Neural progenitor cell (in vitro differentiated cells): ENCODE measurements at regions not wholly inside any gene's neighbourhood (a gene's known extent, or its start where the extent isn't known, plus 50 kb on each side); places are given as distances from the start of the nearest gene placed in this dataset.

Experiments used
- DNase-seq: peaks from one replicate; pipeline ENCODE4 v3.0.0-alpha.2; 2016; ENCODE audit warnings: low spot score
- H2AFZ ChIP-seq: fragments of 200-600 bp; sonication (generic); replicated peaks from 2 replicates; pipeline ENCODE4 v1.6.1; 2016; ENCODE audit warnings: antibody characterized with exemption
- H3F3A ChIP-seq: fragments of 200-600 bp; sonication (generic); 2 replicates; pipeline ENCODE4 v1.6.1; 2016; ENCODE audit warnings: antibody characterized with exemption, low read depth
- H3K27ac ChIP-seq: fragments of 200-600 bp; sonication (generic); 2 replicates; pipeline ENCODE4 v1.5.1; 2016; ENCODE audit warnings: mild to moderate bottlenecking
- H3K27me3 ChIP-seq: fragments of 200-600 bp; sonication (generic); 2 replicates; pipeline ENCODE4 v1.6.1; 2016; ENCODE audit warnings: mild to moderate bottlenecking, moderate library complexity
- H3K36me3 ChIP-seq: fragments of 200-600 bp; sonication (generic); 2 replicates; pipeline ENCODE4 v1.5.1; 2016
- H3K4me1 ChIP-seq: fragments of 200-600 bp; sonication (generic); 2 replicates; pipeline ENCODE4 v1.6.1; 2016; ENCODE audit warnings: mixed run types
- H3K4me2 ChIP-seq: fragments of 200-600 bp; sonication (generic); 2 replicates; pipeline ENCODE4 v1.6.1; 2016
- H3K4me3 ChIP-seq: fragments of 200-600 bp; sonication (generic); 2 replicates; pipeline ENCODE4 v1.5.1; 2016
- H3K79me2 ChIP-seq: fragments of 200-600 bp; sonication (generic); 2 replicates; pipeline ENCODE4 v1.6.1; 2016; ENCODE audit warnings: low read depth
- H3K9ac ChIP-seq: fragments of 200-600 bp; sonication (generic); 2 replicates; pipeline ENCODE4 v1.6.1; 2016
- H3K9me3 ChIP-seq: fragments of 200-600 bp; sonication (generic); 2 replicates; pipeline ENCODE4 v1.5.1; 2016; ENCODE audit warnings: low read depth
- H4K20me1 ChIP-seq: fragments of 200-600 bp; sonication (generic); 2 replicates; pipeline ENCODE4 v1.6.1; 2016; ENCODE audit warnings: low read depth
- H3K27ac Mint-ChIP-seq: 3 replicates; pipeline ENCODE4 v1.8.0; 2021; ENCODE audit warnings: mixed read lengths
- H3K27me3 Mint-ChIP-seq: 2 replicates; pipeline ENCODE4 v1.8.0; 2022; ENCODE audit warnings: low read depth, mild to moderate bottlenecking, inconsistent platforms, moderate library complexity, mixed read lengths; ENCODE audit not compliant: insufficient read depth
- H3K36me3 Mint-ChIP-seq: 3 replicates; pipeline ENCODE4 v1.8.0; 2021; ENCODE audit warnings: mixed read lengths
- H3K4me1 Mint-ChIP-seq: 3 replicates; pipeline ENCODE4 v1.8.0; 2021; ENCODE audit warnings: mixed read lengths
- H3K4me3 Mint-ChIP-seq: 3 replicates; pipeline ENCODE4 v1.8.0; 2021; ENCODE audit warnings: mild to moderate bottlenecking, moderate library complexity, mixed read lengths
- H3K9me3 Mint-ChIP-seq: 3 replicates; pipeline ENCODE4 v1.8.0; 2020; ENCODE audit warnings: mixed read lengths
- EZH2 ChIP-seq: fragments of 200-600 bp; sonication (generic); IDR thresholded peaks from 2 replicates; pipeline ENCODE4 v1.6.1; 2017; ENCODE audit warnings: antibody characterized with exemption, mild to moderate bottlenecking, moderate library complexity
- EZH2phosphoT487 ChIP-seq: fragments of 200-600 bp; sonication (generic); IDR thresholded peaks from 2 replicates; pipeline ENCODE4 v1.6.1; 2017; ENCODE audit warnings: antibody characterized with exemption
- TF ChIP-seq, protein P1 (sequence below): fragments of 200-600 bp; sonication (generic); IDR thresholded peaks from 2 replicates; pipeline ENCODE4 v1.5.1; 2017; ENCODE audit warnings: antibody characterized with exemption, mild to moderate bottlenecking

DNA sequence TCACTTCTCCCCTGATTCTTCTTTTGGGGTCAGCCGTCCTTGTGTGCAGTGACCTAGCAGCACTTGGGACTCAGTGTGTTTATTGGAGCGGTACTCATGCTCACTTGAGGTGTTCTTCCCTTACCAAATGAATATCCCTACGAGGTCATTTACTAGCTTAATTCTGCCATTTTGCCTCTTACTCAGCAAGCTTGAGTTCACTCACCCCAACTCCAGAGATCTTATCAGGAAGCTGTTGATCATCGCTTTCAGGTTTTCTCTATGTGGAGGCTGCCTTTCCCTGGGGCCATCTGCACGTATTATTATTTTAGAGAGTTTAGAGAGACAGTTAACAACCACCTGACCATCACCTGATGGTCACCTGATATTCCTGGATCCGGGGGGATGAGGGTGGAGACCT is 1466.0 kb upstream of the GOT2 start:
- H3K27ac ChIP-seq = no peak overlapping the region
- H3K9me3 ChIP-seq = no peaks in the 10 kb centered on the region
- no peak overlapping the region for H3K4me2 ChIP-seq
- TF ChIP-seq EZH2phosphoT487 (no peak), EZH2 (no peak)
- TF ChIP-seq, protein P1, sequence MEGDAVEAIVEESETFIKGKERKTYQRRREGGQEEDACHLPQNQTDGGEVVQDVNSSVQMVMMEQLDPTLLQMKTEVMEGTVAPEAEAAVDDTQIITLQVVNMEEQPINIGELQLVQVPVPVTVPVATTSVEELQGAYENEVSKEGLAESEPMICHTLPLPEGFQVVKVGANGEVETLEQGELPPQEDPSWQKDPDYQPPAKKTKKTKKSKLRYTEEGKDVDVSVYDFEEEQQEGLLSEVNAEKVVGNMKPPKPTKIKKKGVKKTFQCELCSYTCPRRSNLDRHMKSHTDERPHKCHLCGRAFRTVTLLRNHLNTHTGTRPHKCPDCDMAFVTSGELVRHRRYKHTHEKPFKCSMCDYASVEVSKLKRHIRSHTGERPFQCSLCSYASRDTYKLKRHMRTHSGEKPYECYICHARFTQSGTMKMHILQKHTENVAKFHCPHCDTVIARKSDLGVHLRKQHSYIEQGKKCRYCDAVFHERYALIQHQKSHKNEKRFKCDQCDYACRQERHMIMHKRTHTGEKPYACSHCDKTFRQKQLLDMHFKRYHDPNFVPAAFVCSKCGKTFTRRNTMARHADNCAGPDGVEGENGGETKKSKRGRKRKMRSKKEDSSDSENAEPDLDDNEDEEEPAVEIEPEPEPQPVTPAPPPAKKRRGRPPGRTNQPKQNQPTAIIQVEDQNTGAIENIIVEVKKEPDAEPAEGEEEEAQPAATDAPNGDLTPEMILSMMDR = no peak
- no peak overlapping the region for H2AFZ ChIP-seq
- no peak overlapping the region for H3K4me3 ChIP-seq
- no peaks in the 10 kb centered on the region for H3K36me3 ChIP-seq
- H3K79me2 ChIP-seq = no peaks in the 10 kb centered on the region
- Mint-ChIP-seq H3K27me3 (peaks cover 7% of the 10 kb centered on the region), H3K4me1 (peaks cover 36% of the 10 kb centered on the region), H3K4me3 (no peak overlapping the region), H3K9me3 (peaks cover 3% of the 10 kb centered on the region), H3K36me3 (peaks cover 2% of the 10 kb centered on the region), H3K27ac (no peak overlapping the region)
- H4K20me1 ChIP-seq = no peaks in the 10 kb centered on the region
- no peaks in the 10 kb centered on the region for H3F3A ChIP-seq
- H3K4me1 ChIP-seq = peaks cover 14% of the 10 kb centered on the region
- H3K27me3 ChIP-seq = no peaks in the 10 kb centered on the region
- no peak for DNase-seq
- H3K9ac ChIP-seq = no peak overlapping the region

DNA sequence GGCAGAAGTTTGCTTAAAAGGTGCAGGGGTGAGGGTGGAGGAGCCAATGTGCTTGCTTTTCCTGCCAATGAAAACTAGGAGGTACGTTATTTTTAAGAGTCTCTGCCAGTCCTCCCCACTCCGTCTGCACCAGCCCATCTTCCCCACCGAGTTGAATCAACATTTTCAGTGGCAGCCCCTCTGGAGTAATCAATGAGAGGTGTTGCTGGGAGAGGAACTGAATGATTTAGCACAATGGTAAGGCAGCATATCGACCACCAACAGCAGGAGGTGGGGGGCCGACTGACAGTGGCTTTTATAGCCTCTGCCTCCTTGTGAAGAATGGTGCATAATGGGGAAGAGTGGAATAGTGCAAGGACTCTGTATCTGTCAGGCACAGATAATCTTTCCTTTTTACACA is 1465.0 kb upstream of the GOT2 start:
- peak overlapping the region; percentile 80 for H2AFZ ChIP-seq
- H3K27me3 Mint-ChIP-seq = peaks cover 11% of the 10 kb centered on the region
- TF ChIP-seq EZH2 = no peak
- H3F3A ChIP-seq = no peaks in the 10 kb centered on the region
- no peak overlapping the region for H3K4me3 ChIP-seq
- peaks cover 36% of the 10 kb centered on the region for H3K4me1 Mint-ChIP-seq
- H3K27me3 ChIP-seq = no peaks in the 10 kb centered on the region
- no peak overlapping the region for H3K27ac Mint-ChIP-seq
- no peak overlapping the region for H3K9ac ChIP-seq
- no peak overlapping the region for H3K27ac ChIP-seq
- no peaks in the 10 kb centered on the region for H4K20me1 ChIP-seq
- H3K9me3 ChIP-seq = no peaks in the 10 kb centered on the region
- peaks cover 14% of the 10 kb centered on the region for H3K4me1 ChIP-seq
- H3K36me3 Mint-ChIP-seq = peaks cover 2% of the 10 kb centered on the region
- peak; percentile 15 for DNase-seq
- peaks cover 7% of the 10 kb centered on the region for H3K9me3 Mint-ChIP-seq
- H3K4me2 ChIP-seq = peak overlapping the region; percentile 14
- H3K79me2 ChIP-seq = no peaks in the 10 kb centered on the region
- H3K4me3 Mint-ChIP-seq = no peak overlapping the region
- no peaks in the 10 kb centered on the region for H3K36me3 ChIP-seq

DNA sequence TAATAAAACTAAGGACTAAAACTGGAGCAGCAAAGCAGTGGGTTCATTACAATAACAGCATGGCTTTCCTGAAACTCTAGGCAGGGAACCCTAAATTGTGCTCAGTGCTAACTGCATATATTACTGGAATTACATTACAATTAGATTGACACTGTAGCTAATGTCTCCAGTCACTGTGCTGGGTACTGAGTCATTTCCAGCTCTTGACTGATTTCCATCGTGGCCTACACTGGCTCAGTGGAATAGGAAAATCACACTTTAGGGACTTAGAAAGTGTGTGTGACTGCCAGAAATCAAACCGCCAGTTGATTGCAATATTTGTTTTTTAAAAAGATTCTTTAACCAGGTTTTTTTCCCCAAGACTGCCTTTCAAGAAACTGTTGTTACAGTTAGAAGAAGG is 1447.4 kb upstream of the GOT2 start:
- Mint-ChIP-seq H3K9me3 (no peaks in the 10 kb centered on the region), H3K4me3 (no peak overlapping the region), H3K4me1 (no peaks in the 10 kb centered on the region), H3K27ac (no peak overlapping the region), H3K27me3 (no peaks in the 10 kb centered on the region), H3K36me3 (no peaks in the 10 kb centered on the region)
- Histone ChIP-seq H3K27me3 (no peaks in the 10 kb centered on the region), H2AFZ (no peak overlapping the region), H4K20me1 (no peaks in the 10 kb centered on the region), H3K4me1 (no peaks in the 10 kb centered on the region), H3K36me3 (no peaks in the 10 kb centered on the region), H3K27ac (no peak overlapping the region), H3K4me3 (no peak overlapping the region), H3K9ac (no peak overlapping the region), H3K4me2 (no peak overlapping the region), H3K79me2 (no peaks in the 10 kb centered on the region), H3K9me3 (no peaks in the 10 kb centered on the region), H3F3A (no peaks in the 10 kb centered on the region)
- TF ChIP-seq, protein P1 = no peak
- no peak for DNase-seq

DNA sequence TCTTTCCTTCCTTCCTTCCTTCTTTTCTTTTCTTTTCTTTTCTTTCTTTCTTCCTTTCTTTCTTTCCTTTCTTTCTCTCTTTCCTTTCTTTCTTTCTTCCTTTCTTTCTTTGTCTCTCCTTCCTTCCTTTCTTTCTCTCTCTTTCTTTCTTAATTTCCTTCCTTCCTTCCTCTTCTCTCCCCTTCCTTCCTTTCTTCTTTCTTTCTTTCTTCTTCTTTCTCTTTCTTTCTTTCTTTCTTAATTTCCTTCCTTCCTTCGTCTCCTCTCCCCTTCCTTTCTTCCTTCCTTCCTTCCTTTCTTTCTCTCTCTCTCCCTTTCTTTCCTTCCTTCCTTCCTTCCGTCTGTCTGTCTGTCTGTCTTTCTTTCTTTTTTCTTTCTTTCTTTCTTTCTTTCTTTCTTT is 1446.5 kb upstream of the GOT2 start:
- DNase-seq = no peak
- Histone ChIP-seq H3K27me3 (no peaks in the 10 kb centered on the region), H3K79me2 (no peaks in the 10 kb centered on the region), H3K4me1 (no peaks in the 10 kb centered on the region), H3K27ac (no peak overlapping the region), H3K4me2 (no peak overlapping the region), H3K36me3 (no peaks in the 10 kb centered on the region), H3F3A (no peaks in the 10 kb centered on the region), H3K9me3 (no peaks in the 10 kb centered on the region), H2AFZ (no peak overlapping the region), H3K4me3 (no peak overlapping the region), H3K9ac (no peak overlapping the region), H4K20me1 (no peaks in the 10 kb centered on the region)
- no peaks in the 10 kb centered on the region for H3K27me3 Mint-ChIP-seq
- TF ChIP-seq EZH2phosphoT487 (no peak), EZH2 (no peak)
- TF ChIP-seq, protein P1 = no peak
- no peaks in the 10 kb centered on the region for H3K36me3 Mint-ChIP-seq
- H3K4me3 Mint-ChIP-seq = no peak overlapping the region
- no peaks in the 10 kb centered on the region for H3K4me1 Mint-ChIP-seq
- no peaks in the 10 kb centered on the region for H3K9me3 Mint-ChIP-seq
- H3K27ac Mint-ChIP-seq = no peak overlapping the region
